Esophagus muscularis mucosa (tissue), 3 donors: ENCODE measurements at regions not wholly inside any gene's neighbourhood (a gene's known extent, or its start where the extent isn't known, plus 50 kb on each side); places are given as distances from the start of the nearest gene placed in this dataset.

Experiments used
- CTCF ChIP-seq, 3 experiments: fragments of 200-600 bp in 2 of 3; fragments of 450-650 bp in 1 of 3; sonication (generic) in 2 of 3; IDR thresholded peaks; one replicate each; pipeline ENCODE4 v1.5.1; 2017 to 2019; ENCODE audit warnings: antibody characterized with exemption in 3 of 3, mild to moderate bottlenecking in 2 of 3, moderate library complexity in 1 of 3
- POLR2A ChIP-seq: fragments of 450-650 bp; IDR thresholded peaks from one replicate; pipeline ENCODE4 v1.6.1; 2017; ENCODE audit warnings: antibody characterized with exemption, moderate library complexity, mild to moderate bottlenecking, low read depth

DNA sequence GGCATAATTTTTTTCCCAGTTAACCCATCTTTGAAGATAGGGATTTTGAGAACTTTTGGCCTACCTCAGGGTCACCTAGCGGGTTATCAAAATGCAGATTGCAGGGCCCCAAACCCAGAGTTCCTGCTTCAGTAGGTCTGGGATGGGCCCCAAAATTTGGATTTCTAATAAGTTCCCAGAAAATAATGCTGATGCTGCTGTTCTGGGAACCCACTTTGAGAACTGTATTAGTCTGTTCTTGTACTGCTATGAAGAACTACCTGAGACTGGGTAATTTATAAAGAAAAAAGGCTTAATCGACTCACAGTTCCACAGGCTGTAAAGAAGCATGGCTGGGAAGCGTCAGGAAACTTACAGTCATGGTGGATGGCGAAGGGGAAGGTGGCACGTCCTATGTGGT, 182.2 kb upstream of the DMRT1 start:
- TF ChIP-seq CTCF (IDR thresholded peaks at IDR 0.05): no peak
- no peak for TF ChIP-seq POLR2A
